ENCODE measurements at regions not wholly inside any gene's neighbourhood (a gene's known extent, or its start where the extent isn't known, plus 50 kb on each side); places are given as distances from the start of the nearest gene placed in this dataset.
A peak's percentile ranks its signal among the peaks of the same experiment; 100 is the strongest.

GRCh38 chr6:149203509-149203908 lies 114.0 kb upstream of the TAB2 start:
- peak overlapping the region in 6 of 10 donors; percentile 47 to 81 (median 54) for H3K27ac Mint-ChIP-seq
- H3K9me3 Mint-ChIP-seq: peaks cover 0 to 32% (median 10%) of the 10 kb centered on the region in 9 donors
- POLR2A ChIA-PET: interaction anchor here (1.3 kb wide), 1 partner anchor 15 kb away, joined by 3 read pairs; no protein-coding TSS in a partner anchor
- DNase-seq (no peak), ATAC-seq (no peak)
- no peaks in the 10 kb centered on the region for H3K27me3 Mint-ChIP-seq
- peaks cover 0 to 26% (median 7%) of the 10 kb centered on the region in 3 donors for H3K36me3 Mint-ChIP-seq
- H3K4me1 Mint-ChIP-seq: peaks cover 4 to 9% (median 6%) of the 10 kb centered on the region in 4 donors
- peak overlapping the region in 1 of 10 donors; percentile 59 for H3K4me3 Mint-ChIP-seq

GRCh38 chr6:149208134-149208601 lies 109.3 kb upstream of the TAB2 start:
- POLR2A ChIA-PET: interaction anchor here (0.6 to 1.7 kb wide), 3 partner anchors 11 to 37 kb away, joined by 3 read pairs; no protein-coding TSS in a partner anchor
- ATAC-seq (no peak), DNase-seq (no peak)
- peak overlapping the region in 3 of 10 donors; percentile 20 to 59 (median 39) for H3K27ac Mint-ChIP-seq
- H3K4me3 Mint-ChIP-seq: no peak overlapping the region
- H3K27me3 Mint-ChIP-seq: no peaks in the 10 kb centered on the region
- peaks cover 0 to 1% (median 0%) of the 10 kb centered on the region in 9 donors for H3K9me3 Mint-ChIP-seq
- peaks cover 2 to 20% (median 17%) of the 10 kb centered on the region in 4 donors for H3K4me1 Mint-ChIP-seq
- H3K36me3 Mint-ChIP-seq: no peaks in the 10 kb centered on the region

DNA sequence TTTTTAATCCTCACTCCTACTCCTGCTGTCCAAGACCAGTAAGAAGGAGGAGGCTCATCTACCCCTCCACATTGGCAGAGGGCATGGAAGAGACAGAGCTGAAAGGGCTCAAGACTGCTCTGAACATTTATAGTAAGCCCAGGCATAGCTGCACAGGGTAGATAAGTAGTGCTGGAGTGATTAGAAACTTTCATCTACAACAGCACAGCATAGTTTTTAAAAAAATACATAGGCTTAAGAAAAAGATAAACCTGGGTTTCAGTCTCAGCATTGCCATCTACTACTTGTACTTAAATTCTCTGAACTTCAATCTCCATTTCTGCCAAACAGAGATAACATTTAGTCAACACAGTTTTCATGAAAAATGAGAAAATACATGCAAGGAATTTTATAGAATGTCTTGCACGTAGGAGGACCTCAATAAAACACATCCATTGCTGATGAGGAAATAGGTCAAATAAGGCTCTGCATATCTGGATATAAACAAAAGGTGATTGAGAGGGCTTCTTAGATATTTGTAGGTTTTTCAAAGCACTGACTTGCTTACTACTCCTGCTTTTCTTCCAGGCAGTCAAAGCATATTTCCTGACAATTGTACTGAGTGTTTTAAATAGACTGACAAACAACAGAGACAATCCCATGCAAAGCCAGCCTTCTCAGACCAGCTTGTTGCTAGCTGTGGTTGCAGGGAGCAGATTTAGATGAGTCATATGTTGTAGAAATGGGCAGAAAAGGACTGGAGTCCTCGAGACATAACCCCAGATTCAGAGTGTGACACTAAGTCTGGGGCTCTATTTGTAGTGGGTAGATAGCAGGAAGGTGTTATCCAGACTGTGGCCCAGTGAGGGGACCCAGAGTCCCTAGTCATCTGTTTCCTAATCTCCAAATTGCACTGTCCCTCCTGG lies 107.4 kb upstream of the TAB2 start:
- ATAC-seq (peak; percentile 46 to 58), DNase-seq (no peak)
- Mint-ChIP-seq H3K4me1 (peaks cover 0 to 18% (median 15%) of the 10 kb centered on the region in 4 donors), H3K27me3 (no peaks in the 10 kb centered on the region), H3K36me3 (no peaks in the 10 kb centered on the region), H3K27ac (peak overlapping the region in 6 of 10 donors; percentile 3 to 91 (median 74)), H3K4me3 (peak overlapping the region in 5 of 10 donors; percentile 41 to 72 (median 61)), H3K9me3 (no peaks in the 10 kb centered on the region)
- POLR2A ChIA-PET: interaction anchor here (0.7 kb wide), 1 partner anchor 192 kb away, joined by 4 read pairs; no protein-coding TSS in a partner anchor

GRCh38 chr6:149211046-149211571 lies 106.4 kb upstream of the TAB2 start:
- POLR2A ChIA-PET: no interaction called here
- H3K9me3 Mint-ChIP-seq: no peaks in the 10 kb centered on the region
- no peaks in the 10 kb centered on the region for H3K27me3 Mint-ChIP-seq
- DNase-seq: peak in 1 of 10 donors; percentile 25
- H3K4me1 Mint-ChIP-seq: peaks cover 3 to 18% (median 16%) of the 10 kb centered on the region in 4 donors
- H3K4me3 Mint-ChIP-seq: peak overlapping the region in 7 of 10 donors; percentile 22 to 72 (median 51)
- ATAC-seq: peak; percentile 59 to 67
- no peaks in the 10 kb centered on the region for H3K36me3 Mint-ChIP-seq
- H3K27ac Mint-ChIP-seq: peak overlapping the region in 6 of 10 donors; percentile 0 to 91 (median 80)

DNA sequence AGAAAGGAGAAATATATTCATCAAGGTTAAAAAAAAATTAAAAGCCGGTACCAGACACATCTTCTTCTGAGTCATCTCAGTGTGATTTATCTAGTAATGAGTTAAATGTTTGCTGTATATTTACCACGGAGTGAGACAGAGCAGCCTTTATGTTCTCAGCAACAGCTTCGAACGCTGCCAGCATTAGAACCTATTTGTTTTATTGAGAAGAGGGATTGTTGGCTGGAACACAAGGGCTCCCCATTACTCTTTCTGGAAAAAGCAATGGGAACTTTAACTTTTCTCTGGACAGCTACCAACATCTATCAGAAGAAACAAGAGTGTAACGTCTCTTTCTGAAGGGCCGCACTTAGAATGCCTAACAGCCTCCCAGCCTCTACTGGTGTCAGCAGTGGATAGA lies 105.3 kb upstream of the TAB2 start:
- ATAC-seq (no peak), DNase-seq (no peak)
- H3K27ac Mint-ChIP-seq: peak overlapping the region in 1 of 10 donors; percentile 8
- H3K4me1 Mint-ChIP-seq: peaks cover 9 to 18% (median 16%) of the 10 kb centered on the region in 4 donors
- POLR2A ChIA-PET: interaction anchor here (0.6 kb wide), 1 partner anchor 100 kb away, joined by 3 read pairs; no protein-coding TSS in a partner anchor
- no peaks in the 10 kb centered on the region for H3K9me3 Mint-ChIP-seq
- H3K36me3 Mint-ChIP-seq: no peaks in the 10 kb centered on the region
- no peaks in the 10 kb centered on the region for H3K27me3 Mint-ChIP-seq
- H3K4me3 Mint-ChIP-seq: peak overlapping the region in 1 of 10 donors; percentile 30

DNA sequence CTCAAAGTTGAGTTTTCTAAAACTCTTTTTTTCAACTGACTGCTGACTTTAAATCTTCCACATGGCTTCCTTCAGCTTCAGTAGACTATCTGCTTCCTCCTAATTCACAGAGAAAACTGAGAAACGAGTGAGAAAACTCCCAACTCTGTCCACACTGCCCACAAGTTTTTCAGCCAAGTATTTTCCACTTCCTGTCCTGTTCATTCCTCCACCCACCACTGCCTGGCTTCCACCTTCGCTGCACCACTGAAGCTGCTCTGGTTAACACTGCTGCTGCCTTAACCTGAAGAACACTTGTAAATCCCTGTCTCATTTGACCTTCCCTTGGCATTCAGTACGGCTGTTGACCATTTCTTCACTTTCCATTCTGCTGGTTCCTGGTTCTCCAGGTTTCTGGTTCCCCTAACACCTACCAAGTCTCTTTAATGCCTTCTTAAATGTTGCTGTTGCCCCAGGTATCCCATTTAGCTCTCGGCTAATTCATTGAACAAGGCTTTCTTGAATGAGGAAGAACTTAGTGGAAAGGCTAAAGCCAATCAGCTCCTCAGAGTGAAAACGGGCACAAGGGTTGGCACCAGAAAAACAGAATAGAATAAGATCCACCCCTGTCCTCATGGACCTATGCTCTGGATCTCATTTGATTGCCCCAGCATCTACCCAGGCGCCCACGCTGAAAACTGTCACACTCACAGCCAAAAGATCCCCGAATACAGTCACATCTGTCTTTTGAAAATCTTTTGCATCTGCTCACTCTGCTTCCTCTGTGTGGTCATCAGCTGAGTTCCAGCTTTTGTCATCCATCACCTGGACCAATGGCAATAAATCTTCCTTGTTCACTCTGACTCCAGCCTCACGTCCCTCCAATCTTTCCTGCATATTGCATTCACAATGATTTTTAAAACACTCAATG lies 104.4 kb upstream of the TAB2 start:
- ATAC-seq (peak in 1 of 2 donors; percentile 21), DNase-seq (no peak)
- Mint-ChIP-seq H3K9me3 (no peaks in the 10 kb centered on the region), H3K27ac (no peak overlapping the region), H3K4me3 (no peak overlapping the region), H3K36me3 (no peaks in the 10 kb centered on the region), H3K4me1 (peaks cover 14 to 20% (median 17%) of the 10 kb centered on the region in 4 donors), H3K27me3 (no peaks in the 10 kb centered on the region)
- POLR2A ChIA-PET: interaction anchor here (0.6 to 1.4 kb wide), 2 partner anchors 17 to 53 kb away, joined by 3 read pairs; no protein-coding TSS in a partner anchor

- Mint-ChIP-seq H3K4me1 (peaks cover 18 to 27% (median 19%) of the 10 kb centered on the region in 4 donors), H3K27me3 (no peaks in the 10 kb centered on the region), H3K27ac (no peak overlapping the region), H3K4me3 (no peak overlapping the region), H3K9me3 (no peaks in the 10 kb centered on the region), H3K36me3 (no peaks in the 10 kb centered on the region)
- ATAC-seq (peak in 1 of 2 donors; percentile 24), DNase-seq (no peak)
- POLR2A ChIA-PET: interaction anchor here (0.6 to 1.4 kb wide), 2 partner anchors 17 to 53 kb away, joined by 3 read pairs; no protein-coding TSS in a partner anchor
Observed at GRCh38 chr6:149213829-149214228, 103.7 kb upstream of the TAB2 start.

GRCh38 chr6:149216459-149216858 lies 101.1 kb upstream of the TAB2 start:
- peaks cover 6 to 20% (median 9%) of the 10 kb centered on the region in 4 donors for H3K4me1 Mint-ChIP-seq
- ATAC-seq (peak in 1 of 2 donors; percentile 30), DNase-seq (no peak)
- peak overlapping the region in 6 of 10 donors; percentile 55 to 85 (median 74) for H3K27ac Mint-ChIP-seq
- peaks cover 0 to 4% (median 4%) of the 10 kb centered on the region in 3 donors for H3K36me3 Mint-ChIP-seq
- peaks cover 0 to 5% (median 0%) of the 10 kb centered on the region in 9 donors for H3K9me3 Mint-ChIP-seq
- POLR2A ChIA-PET: interaction anchor here (0.6 to 1.3 kb wide), 6 partner anchors 12 to 129 kb away, joined by 3 to 5 read pairs (median 3); no protein-coding TSS in a partner anchor
- no peak overlapping the region for H3K4me3 Mint-ChIP-seq
- H3K27me3 Mint-ChIP-seq: no peaks in the 10 kb centered on the region

DNA sequence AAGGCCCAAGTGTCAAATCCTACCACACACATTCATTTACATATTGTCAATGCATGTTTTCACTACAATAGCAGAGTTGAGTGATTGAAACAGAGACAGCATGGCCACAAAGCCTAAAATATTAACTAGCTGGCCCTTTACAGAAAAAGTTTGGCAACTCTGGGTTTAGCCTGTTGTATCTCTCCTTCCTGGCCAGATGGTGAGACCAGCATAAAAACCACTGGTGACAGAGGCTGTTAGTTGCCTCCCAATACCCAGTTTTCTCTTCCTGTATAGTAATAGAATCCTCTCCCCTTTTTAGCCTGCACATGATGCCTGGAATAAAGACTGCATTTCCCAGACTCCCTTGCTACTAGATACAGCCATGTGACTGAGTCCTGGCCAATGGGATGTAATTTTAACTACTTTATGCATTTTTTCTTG lies 100.0 kb upstream of the TAB2 start:
- H3K27ac Mint-ChIP-seq: peak overlapping the region in 2 of 10 donors; percentile 44 to 74
- DNase-seq: no peak
- H3K9me3 Mint-ChIP-seq: peaks cover 0 to 5% (median 0%) of the 10 kb centered on the region in 9 donors
- no peak overlapping the region for H3K4me3 Mint-ChIP-seq
- peaks cover 0 to 4% (median 4%) of the 10 kb centered on the region in 3 donors for H3K36me3 Mint-ChIP-seq
- POLR2A ChIA-PET: interaction anchor here (0.6 to 1.2 kb wide), 2 partner anchors 10 to 20 kb away, joined by 3 read pairs; no protein-coding TSS in a partner anchor
- peaks cover 6 to 20% (median 9%) of the 10 kb centered on the region in 4 donors for H3K4me1 Mint-ChIP-seq
- ATAC-seq: peak; percentile 46 to 53
- no peaks in the 10 kb centered on the region for H3K27me3 Mint-ChIP-seq

- Mint-ChIP-seq H3K27ac (peak overlapping the region in 3 of 10 donors; percentile 13 to 44 (median 14)), H3K4me3 (no peak overlapping the region), H3K4me1 (peaks cover 6 to 21% (median 11%) of the 10 kb centered on the region in 4 donors), H3K36me3 (peaks cover 0 to 4% (median 4%) of the 10 kb centered on the region in 3 donors), H3K27me3 (no peaks in the 10 kb centered on the region), H3K9me3 (peaks cover 0 to 5% (median 0%) of the 10 kb centered on the region in 9 donors)
- no peak for ATAC-seq
- POLR2A ChIA-PET: interaction anchor here (0.6 to 1.2 kb wide), 3 partner anchors 19 to 123 kb away, joined by 3 read pairs; no protein-coding TSS in a partner anchor
- no peak for DNase-seq
Observed at GRCh38 chr6:149218471-149218870, 99.0 kb upstream of the TAB2 start.

GRCh38 chr6:149218915-149219314 lies 98.6 kb upstream of the TAB2 start:
- Mint-ChIP-seq H3K4me1 (peaks cover 6 to 26% (median 13%) of the 10 kb centered on the region in 4 donors), H3K36me3 (peaks cover 0 to 4% (median 4%) of the 10 kb centered on the region in 3 donors), H3K4me3 (no peak overlapping the region), H3K27ac (peak overlapping the region in 3 of 10 donors; percentile 14 to 45 (median 44)), H3K27me3 (no peaks in the 10 kb centered on the region), H3K9me3 (peaks cover 0 to 5% (median 0%) of the 10 kb centered on the region in 9 donors)
- ATAC-seq (no peak), DNase-seq (no peak)
- POLR2A ChIA-PET: interaction anchor here (0.6 to 1.0 kb wide), 2 partner anchors 24 to 124 kb away, joined by 3 read pairs; no protein-coding TSS in a partner anchor
